ENCODE measurements at regions not wholly inside any gene's neighbourhood (a gene's known extent, or its start where the extent isn't known, plus 50 kb on each side); places are given as distances from the start of the nearest gene placed in this dataset.

- TF ChIP-seq ZNF274 (IDR thresholded peaks at IDR 0.05; ENCODE audit: low read depth, low read length) (no peak), CTCF (IDR thresholded peaks at IDR 0.05 in 2 of 3, conservative IDR thresholded peaks at IDR 0.05 in 1 of 3; ENCODE audit: borderline replicate concordance in 1 of 3, insufficient read depth in 1 of 3, low read depth in 2 of 3, low read length in 2 of 3) (no peak)
These were observed 50.8 kb upstream of the PDE3A start for GRCh38 chr12:20317554-20317953.
